Motor neuron (in vitro differentiated cells): ENCODE measurements at regions not wholly inside any gene's neighbourhood (a gene's known extent, or its start where the extent isn't known, plus 50 kb on each side); places are given as distances from the start of the nearest gene placed in this dataset.

Source experiments
- ATAC-seq, 8 experiments: fragments of 200-7000 bp; cut with Tn5 transposase; replicated peaks in 6 of 8; 2 replicates each; pipeline ENCODE4 v1.8.0; 2021; ENCODE audit warnings: mild to moderate bottlenecking in 8 of 8, moderate library complexity in 8 of 8
- H3K27ac ChIP-seq, 2 donors: fragments of 250-450 bp; sonication (Bioruptor Pico); 2 replicates each; pipeline ENCODE4 v1.9.0; 2021; ENCODE audit warnings: antibody characterized with exemption in 2 of 2, mild to moderate bottlenecking in 2 of 2, moderate library complexity in 1 of 2
- H3K4me1 ChIP-seq, 2 donors: fragments of 250-450 bp; sonication (Bioruptor Pico); replicated peaks in 1 of 2; 2 replicates each; pipeline ENCODE4 v1.6.1; 2021; ENCODE audit warnings: antibody characterized with exemption in 2 of 2, mild to moderate bottlenecking in 2 of 2, moderate library complexity in 1 of 2
- H3K4me3 ChIP-seq, 5 donors: fragments of 250-450 bp; sonication (Bioruptor Pico); 2 replicates each; pipeline ENCODE4 v1.9.0; 2021; ENCODE audit warnings: antibody characterized with exemption in 5 of 5, mild to moderate bottlenecking in 5 of 5, moderate library complexity in 4 of 5
- WGBS, 10 experiments: fragments of 450-650 bp; shearing (Covaris generic); methylation state at CpG; one replicate each; pipeline ENCODE4 v1.0.0; 2022; 5-methylcytosine and 5-hydroxymethylcytosine counted together
- in situ Hi-C, 9 experiments: fragments of 400-800 bp; cut with MboI; loops; one replicate each; pipeline ENCODE4 v1.15.0; 2021; ENCODE audit warnings: low sequenced_read_pairs in 9 of 9, low pct_unique_long_range_greater_than_20kb in 2 of 9; ENCODE audit not compliant: unreplicated experiment in 9 of 9

DNA sequence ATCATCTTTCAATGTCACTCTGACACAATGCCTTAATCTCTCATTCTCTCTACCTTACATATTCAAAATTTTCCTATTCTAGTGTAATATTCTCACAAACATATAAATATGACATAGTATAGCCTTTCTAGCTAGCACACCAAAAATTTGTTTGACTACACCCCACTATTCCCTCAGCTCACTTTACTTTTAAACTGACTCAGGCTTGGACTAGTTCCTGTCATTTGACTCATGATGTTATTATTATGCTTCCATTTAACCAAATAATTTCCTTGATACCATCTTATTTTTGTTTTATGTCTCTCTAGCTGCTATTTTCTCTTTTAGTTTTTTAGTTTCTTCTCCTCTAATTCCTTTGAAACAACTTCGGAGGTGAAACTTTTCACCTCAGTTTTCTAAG lies 1745.6 kb upstream of the PCDH20 start:
- H3K4me1 ChIP-seq = no peaks in the 10 kb centered on the region
- in situ Hi-C loops = no loop called here
- H3K27ac ChIP-seq = no peak overlapping the region
- WGBS, 10 experiments = 41 to 100% (median 88%) methylated on average over 1 of the region's 1 CpG
- no peak for ATAC-seq
- no peak overlapping the region for H3K4me3 ChIP-seq

DNA sequence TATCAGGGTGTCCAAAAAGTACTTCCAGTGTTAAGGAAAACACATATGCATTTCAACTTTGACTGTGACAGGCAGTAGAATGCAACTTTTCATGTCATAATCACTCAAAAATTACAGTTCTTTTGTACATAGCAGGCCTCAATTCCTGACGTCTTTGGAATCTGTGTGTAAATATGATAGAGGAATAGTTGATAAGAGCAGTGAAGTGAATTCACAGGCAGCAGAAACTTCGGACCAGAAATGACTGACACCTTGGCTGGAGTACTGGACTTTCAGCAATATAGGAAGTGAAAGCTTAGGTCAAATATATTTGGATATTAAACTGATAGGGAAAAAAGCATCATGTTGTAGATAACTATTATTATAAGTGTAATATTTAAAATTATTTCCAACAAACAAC lies 1741.2 kb upstream of the PCDH20 start:
- WGBS, 10 experiments = 20 to 92% (median 71%) methylated on average over 1 to 2 of the region's 2 CpGs; no CpG with 5 or more reads in 1 of the 10 experiments
- ATAC-seq = no peak
- H3K4me1 ChIP-seq = no peaks in the 10 kb centered on the region
- H3K4me3 ChIP-seq = no peak overlapping the region
- no peak overlapping the region for H3K27ac ChIP-seq
- in situ Hi-C loops = no loop called here

DNA sequence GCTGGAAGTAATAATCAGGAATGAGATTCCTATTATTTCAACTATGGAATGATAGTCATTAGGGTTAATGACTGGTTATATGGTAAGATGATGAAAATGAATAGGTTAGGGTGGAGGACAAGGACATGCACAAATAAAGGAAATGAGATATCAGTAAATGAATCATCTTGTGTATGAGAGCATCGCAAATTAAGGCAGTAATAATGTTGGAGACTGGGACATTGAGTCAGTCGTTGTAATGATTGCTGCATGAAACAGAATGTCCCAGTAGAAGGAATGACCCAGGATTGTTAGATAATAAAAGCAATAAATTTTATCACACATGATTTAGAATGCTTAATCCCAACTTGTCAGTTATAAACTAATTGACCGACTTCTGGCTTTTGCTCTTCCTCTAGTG lies 1733.7 kb upstream of the PCDH20 start:
- 10 to 94% (median 74%) methylated on average over 2 to 3 of the region's 3 CpGs for WGBS, 10 experiments
- peak in 3 of 8 experiments; percentile 54 to 62 (median 61) for ATAC-seq
- in situ Hi-C loops = no loop called here

DNA sequence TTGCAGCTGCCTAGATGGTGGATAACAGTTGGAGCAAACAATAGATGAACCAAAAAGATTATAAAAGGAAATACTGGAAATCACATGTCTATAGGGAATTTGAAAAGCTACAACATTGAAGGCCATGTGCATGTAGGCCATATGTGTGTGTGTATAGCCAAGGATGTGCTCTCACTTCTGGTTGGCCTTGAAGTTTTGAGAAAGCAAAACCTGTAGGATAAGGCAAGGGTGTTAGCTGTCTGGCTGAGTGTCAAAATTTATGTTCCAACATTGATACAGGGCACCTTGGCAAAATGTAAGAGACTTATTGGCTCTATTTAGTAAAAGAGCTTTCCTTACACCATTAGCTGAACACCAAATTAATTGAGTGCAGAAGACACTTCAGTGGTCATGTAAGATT lies 1723.6 kb upstream of the PCDH20 start:
- in situ Hi-C loops = no loop called here
- H3K4me3 ChIP-seq = no peak overlapping the region
- H3K4me1 ChIP-seq = no peaks in the 10 kb centered on the region
- no peak overlapping the region for H3K27ac ChIP-seq
- ATAC-seq = no peak

More for the DNA sequence above, 1733.7 kb upstream of the PCDH20 start:
- Histone ChIP-seq H3K27ac (no peak overlapping the region), H3K4me1 (no peaks in the 10 kb centered on the region), H3K4me3 (no peak overlapping the region)

DNA sequence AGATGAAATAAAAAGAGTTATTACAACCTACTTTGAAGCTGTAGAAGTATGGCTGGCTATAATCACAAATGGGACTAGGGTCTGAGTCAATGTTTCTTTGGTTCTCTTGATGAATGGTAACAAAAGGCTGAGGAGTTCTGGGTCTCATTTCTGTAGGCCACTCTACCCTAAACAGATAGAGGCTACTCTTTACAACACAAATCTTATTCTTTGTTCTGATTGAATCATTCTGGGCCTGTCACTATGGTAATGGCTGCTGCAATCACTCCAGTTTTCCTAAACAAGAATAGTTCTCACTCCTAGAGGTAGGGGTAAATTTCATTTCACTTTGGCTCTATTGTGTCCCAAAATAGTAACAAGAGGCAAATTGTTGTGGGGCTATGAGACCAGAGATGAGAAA lies 1714.3 kb upstream of the PCDH20 start:
- ATAC-seq = peak in 5 of 8 experiments; percentile 64 to 85 (median 70)
- in situ Hi-C loops = no loop called here
- H3K4me3 ChIP-seq = no peak overlapping the region

DNA sequence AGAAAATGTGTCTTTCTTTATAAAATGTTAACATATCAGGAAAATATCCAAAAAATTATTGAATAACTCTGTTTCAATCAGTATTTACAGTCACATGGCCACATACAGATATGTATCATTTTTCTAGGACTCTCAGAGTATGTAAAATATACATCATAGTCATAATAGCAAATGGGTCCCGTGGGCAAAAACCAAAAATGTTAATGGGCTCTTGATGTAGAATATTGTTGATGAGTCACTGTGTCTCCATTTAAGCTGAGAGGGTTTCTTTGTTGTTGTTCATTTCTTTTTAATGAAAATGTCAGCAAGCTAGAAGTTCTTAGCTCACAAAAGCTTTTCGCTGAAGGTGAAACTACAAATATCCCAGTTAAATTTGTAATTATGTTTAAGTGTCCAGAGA lies 1713.1 kb upstream of the PCDH20 start:
- no peak for ATAC-seq
- in situ Hi-C loops = no loop called here

More for the DNA sequence above, 1714.3 kb upstream of the PCDH20 start:
- Histone ChIP-seq H3K4me1 (no peaks in the 10 kb centered on the region), H3K27ac (no peak overlapping the region)

DNA sequence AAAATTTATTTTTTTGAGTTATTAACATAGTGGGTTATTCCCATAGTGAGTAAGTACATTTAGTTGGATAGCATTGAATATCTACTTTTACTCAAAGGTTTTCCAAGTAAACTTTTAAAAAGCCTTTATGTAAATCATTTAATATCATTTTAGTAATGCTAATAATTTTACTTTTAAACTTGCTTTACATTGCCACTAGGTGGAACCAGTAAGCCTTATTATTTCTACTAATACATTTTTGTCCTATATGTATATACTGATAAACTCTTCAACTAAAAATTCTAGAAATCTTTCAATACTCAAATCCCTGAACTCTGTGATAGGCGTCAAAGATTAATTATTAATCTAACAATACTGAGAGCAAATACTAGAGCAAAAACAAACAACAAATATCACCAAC lies 1709.2 kb upstream of the PCDH20 start:
- Histone ChIP-seq H3K4me1 (no peaks in the 10 kb centered on the region), H3K4me3 (no peak overlapping the region), H3K27ac (no peak overlapping the region)
- 0 to 67% (median 54%) methylated on average over 1 of the region's 1 CpG; no CpG with 5 or more reads in 1 of the 10 experiments for WGBS, 10 experiments
- ATAC-seq = no peak
- in situ Hi-C loops = no loop called here

More for the DNA sequence above, 1713.1 kb upstream of the PCDH20 start:
- Histone ChIP-seq H3K4me1 (no peaks in the 10 kb centered on the region), H3K27ac (no peak overlapping the region), H3K4me3 (no peak overlapping the region)
- WGBS, 10 experiments = 0 to 100% (median 82%) methylated on average over 1 to 2 of the region's 2 CpGs

DNA sequence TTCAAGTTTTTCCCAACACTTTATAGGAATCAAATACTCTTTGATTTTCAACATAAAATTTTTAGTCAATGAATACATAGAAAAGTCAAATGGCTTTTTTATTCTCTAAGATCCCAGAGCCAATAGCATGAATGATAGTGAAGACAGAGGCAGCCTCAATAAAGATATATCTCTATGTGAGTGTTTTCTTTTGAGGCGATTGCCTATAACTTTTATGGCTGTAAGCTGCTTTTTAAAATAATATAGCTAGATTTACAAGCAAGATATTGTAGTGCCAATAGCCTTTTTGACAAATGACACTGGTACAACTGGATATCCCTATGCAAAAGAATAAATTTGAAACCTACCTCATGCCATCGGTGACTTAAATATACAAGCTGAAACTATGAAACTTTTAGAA lies 1705.2 kb upstream of the PCDH20 start:
- no peak overlapping the region for H3K27ac ChIP-seq
- no peaks in the 10 kb centered on the region for H3K4me1 ChIP-seq
- whole genome bisulfite sequencing, 10 experiments = 30 to 100% (median 86%) methylated on average over 1 to 2 of the region's 2 CpGs; no CpG with 5 or more reads in 1 of the 10 experiments
- in situ Hi-C loops = no loop called here
- H3K4me3 ChIP-seq = no peak overlapping the region
- no peak for ATAC-seq

DNA sequence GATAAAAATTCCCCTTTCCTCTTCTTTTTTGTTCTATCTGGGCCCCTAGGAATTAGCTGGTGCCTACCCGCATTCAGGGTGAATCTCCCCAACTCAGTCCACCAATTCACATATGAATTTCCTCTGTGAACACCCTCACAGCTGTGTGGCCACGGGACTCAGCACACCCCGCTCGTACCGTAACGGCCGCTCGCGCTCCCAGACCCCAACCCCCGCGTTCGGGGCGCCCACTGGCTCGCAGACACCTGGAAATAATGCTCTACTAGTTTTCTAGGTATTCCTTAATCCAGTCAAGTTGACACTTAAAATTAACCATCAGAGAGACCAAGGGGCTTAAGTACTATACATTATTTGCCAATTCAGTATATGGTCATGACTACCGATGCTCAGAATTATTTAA lies 1702.1 kb upstream of the PCDH20 start:
- Histone ChIP-seq H3K4me1 (no peaks in the 10 kb centered on the region), H3K27ac (no peak overlapping the region), H3K4me3 (no peak overlapping the region)
- in situ Hi-C loops = no loop called here
- no peak for ATAC-seq
- WGBS, 10 experiments = 0 to 100% (median 100%) methylated on average over 1 to 6 of the region's 15 CpGs; no CpG with 5 or more reads in 3 of the 10 experiments

DNA sequence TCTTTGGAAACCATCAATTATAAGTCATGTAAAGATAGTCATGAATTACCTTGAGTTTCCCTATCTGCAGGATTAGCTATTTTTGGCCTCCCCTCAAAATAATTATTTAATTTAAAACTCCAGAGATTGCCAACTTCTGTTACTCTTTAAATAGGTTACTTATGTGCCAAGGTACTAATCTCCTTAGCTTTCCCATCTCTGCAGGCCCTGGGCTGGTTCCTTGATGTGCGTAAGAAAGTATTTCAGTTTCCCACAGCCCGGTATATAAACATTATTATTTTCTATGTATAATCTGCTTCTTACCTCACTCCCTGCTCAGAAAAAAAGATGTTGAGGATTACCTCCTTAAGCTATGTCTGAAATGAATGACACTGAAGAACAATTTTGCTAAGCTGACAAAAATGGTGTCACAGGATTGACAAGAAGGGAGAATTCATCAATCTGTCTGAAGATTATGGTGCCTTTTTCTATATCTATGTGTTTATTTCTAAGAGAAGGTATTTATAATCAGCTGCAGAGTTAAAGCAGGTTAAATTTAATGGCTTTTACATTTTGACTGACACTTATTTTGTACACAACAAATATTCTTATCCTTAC lies 1697.2 kb upstream of the PCDH20 start:
- no peak for ATAC-seq
- H3K4me3 ChIP-seq = no peak overlapping the region
- no peak overlapping the region for H3K27ac ChIP-seq
- in situ Hi-C loops = no loop called here
- H3K4me1 ChIP-seq = no peaks in the 10 kb centered on the region
- 44 to 100% (median 100%) methylated on average over 1 to 2 of the region's 2 CpGs; no CpG with 5 or more reads in 3 of the 10 experiments for WGBS, 10 experiments

DNA sequence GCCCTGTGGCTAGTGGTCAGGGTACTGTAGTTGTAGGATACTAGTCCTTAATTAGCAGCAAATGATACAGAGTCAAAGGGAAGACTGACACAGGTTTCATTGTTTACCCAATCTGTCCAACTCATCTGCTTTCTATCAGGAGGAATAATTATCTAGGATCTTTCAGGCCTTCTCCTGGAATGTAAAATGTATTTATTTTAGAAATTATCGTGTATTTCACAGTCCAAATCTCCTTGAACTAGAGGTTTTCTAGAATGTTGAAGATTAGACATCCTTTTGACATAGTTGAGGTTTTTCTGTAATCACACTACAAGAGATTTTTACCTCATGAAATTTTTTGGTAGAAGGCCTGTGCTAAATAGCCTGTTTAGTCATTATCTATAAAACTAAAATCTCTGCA lies 1694.8 kb upstream of the PCDH20 start:
- Histone ChIP-seq H3K4me3 (no peak overlapping the region), H3K27ac (no peak overlapping the region), H3K4me1 (peaks cover 0 to 3% of the 10 kb centered on the region in 2 donors)
- 0 to 100% (median 83%) methylated on average over 1 of the region's 1 CpG; no CpG with 5 or more reads in 2 of the 10 experiments for WGBS, 10 experiments
- ATAC-seq = no peak
- in situ Hi-C loops = no loop called here

DNA sequence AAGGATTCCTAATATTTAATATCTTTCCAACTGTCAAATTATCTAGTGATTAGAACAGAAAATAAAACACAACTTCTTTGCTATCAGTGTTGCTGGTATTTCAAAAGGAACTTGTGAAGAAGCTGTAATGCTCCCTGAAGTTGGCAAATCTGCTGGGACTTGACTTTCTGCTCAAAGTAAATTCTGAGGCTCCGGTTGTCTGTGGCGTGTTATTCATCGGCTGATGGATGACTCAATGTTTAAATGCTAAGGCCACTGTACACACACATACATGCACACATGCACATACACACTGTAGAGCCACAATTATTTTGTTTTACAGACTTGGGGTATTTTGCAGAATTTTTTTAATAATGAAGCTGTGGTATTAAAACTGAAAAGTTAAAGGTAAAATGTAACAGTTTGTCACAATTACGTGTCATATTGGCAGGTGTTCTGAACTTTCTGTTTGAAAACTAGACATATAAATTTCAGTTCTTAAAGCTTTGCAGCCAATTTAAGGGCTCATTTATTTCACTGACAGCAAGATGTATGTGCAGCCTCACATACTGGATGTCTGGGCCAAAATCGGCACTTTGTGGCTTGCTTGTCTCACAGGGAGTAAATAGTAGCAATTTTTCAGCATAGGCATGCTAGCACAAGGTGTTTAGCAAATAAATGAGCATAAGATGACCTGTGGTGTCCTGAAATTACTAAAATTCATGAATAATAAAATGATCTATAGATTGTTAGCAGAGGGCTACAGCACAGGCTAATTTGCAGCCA lies 1691.7 kb upstream of the PCDH20 start:
- peaks cover 0 to 3% of the 10 kb centered on the region in 2 donors for H3K4me1 ChIP-seq
- no peak overlapping the region for H3K4me3 ChIP-seq
- in situ Hi-C loops = no loop called here
- ATAC-seq = peak in 6 of 8 experiments; percentile 33 to 81 (median 57)
- H3K27ac ChIP-seq = no peak overlapping the region
- 18 to 93% (median 62%) methylated on average over 2 to 5 of the region's 5 CpGs; no CpG with 5 or more reads in 1 of the 10 experiments for WGBS, 10 experiments

DNA sequence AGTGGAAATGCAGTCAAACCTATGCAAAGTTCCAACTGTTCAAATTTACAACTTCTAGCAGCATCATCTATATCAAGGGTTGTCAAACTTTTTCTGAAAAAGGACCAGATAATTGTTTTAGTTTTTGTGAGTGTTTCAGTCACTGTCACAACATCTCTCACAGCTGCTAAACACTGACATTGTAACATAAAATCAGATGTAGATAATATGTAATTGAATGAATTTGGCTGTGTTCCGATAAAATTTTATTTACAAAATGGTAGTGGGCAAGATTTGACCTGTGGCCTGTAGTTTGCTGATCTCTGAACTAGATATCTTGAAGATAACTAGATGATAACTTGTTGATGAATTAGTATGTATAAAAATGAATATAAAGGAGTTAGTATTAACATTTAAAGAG lies 1679.1 kb upstream of the PCDH20 start:
- in situ Hi-C loops = no loop called here
- WGBS, 10 experiments = 0 to 100% (median 88%) methylated on average over 1 of the region's 1 CpG; no CpG with 5 or more reads in 3 of the 10 experiments
- no peak for ATAC-seq

More for the DNA sequence above, 1679.1 kb upstream of the PCDH20 start:
- H3K4me3 ChIP-seq = no peak overlapping the region
- no peak overlapping the region for H3K27ac ChIP-seq
- peaks cover 0 to 4% of the 10 kb centered on the region in 2 donors for H3K4me1 ChIP-seq
